Transverse colon (tissue), 4 donors: ENCODE measurements at regions not wholly inside any gene's neighbourhood (a gene's known extent, or its start where the extent isn't known, plus 50 kb on each side); places are given as distances from the start of the nearest gene placed in this dataset.

Source experiments
- DNase-seq: peaks from one replicate; pipeline ENCODE4 v3.0.0-alpha.2; 2019
- H3K27ac ChIP-seq, 4 donors: fragments of 200-600 bp; sonication (generic); 2 replicates each; pipeline ENCODE4 v1.5.1; 2016 to 2018; ENCODE audit warnings: inconsistent platforms in 4 of 4
- H3K27me3 ChIP-seq: fragments of 200-600 bp; sonication (generic); 2 replicates; pipeline ENCODE4 v1.5.1; 2017; ENCODE audit warnings: inconsistent platforms
- H3K36me3 ChIP-seq, 4 donors: fragments of 200-600 bp; sonication (generic); 2 replicates each; pipeline ENCODE4 v1.5.1; 2017 to 2019; ENCODE audit warnings: inconsistent platforms in 4 of 4
- H3K4me1 ChIP-seq, 4 donors: fragments of 200-600 bp; sonication (generic); 2 replicates each; pipeline ENCODE4 v1.5.1; 2017 to 2020; ENCODE audit warnings: inconsistent platforms in 4 of 4
- H3K4me3 ChIP-seq, 4 donors: fragments of 200-600 bp; sonication (generic); 1 replicate in 1 of 4; 2 replicates in 3 of 4; pipeline versions ENCODE4 v1.5.1 to v1.6.1; 2017 to 2019; ENCODE audit warnings: inconsistent platforms in 4 of 4
- H3K9me3 ChIP-seq, 2 donors: fragments of 200-600 bp; sonication (generic); 2 replicates each; pipeline ENCODE4 v1.5.1; 2017 to 2019; ENCODE audit warnings: inconsistent platforms in 2 of 2
- CTCF ChIP-seq, 5 experiments: fragments of 200-600 bp in 3 of 5; fragments of 450-650 bp in 2 of 5; sonication (generic) in 3 of 5; IDR thresholded peaks; 1 replicate in 2 of 5; 2 replicates in 3 of 5; pipeline ENCODE4 v1.5.1; 2016 to 2017; ENCODE audit warnings: antibody characterized with exemption in 5 of 5, inconsistent platforms in 3 of 5, mild to moderate bottlenecking in 2 of 5, moderate library complexity in 1 of 5
- EP300 ChIP-seq: sonication (generic); formaldehyde crosslinking; IDR thresholded peaks from one replicate; pipeline ENCODE4 v1.6.1; 2017; ENCODE audit warnings: antibody characterized with exemption, low read depth
- POLR2A ChIP-seq: fragments of 450-650 bp; IDR thresholded peaks from one replicate; pipeline ENCODE4 v1.6.1; 2016; ENCODE audit warnings: antibody characterized with exemption, mild to moderate bottlenecking, moderate library complexity
- POLR2AphosphoS5 ChIP-seq, 3 donors: sonication (generic); formaldehyde crosslinking; IDR thresholded peaks; one replicate each; pipeline ENCODE4 v1.6.1; 2016; ENCODE audit warnings: antibody characterized with exemption in 3 of 3
- WGBS, 2 donors: methylation state at CpG; one replicate each; pipeline ENCODE4 v1.1.5; 2018; ENCODE audit warnings: low coverage in 1 of 2; 5-methylcytosine and 5-hydroxymethylcytosine counted together
- in situ Hi-C, 4 donors: fragments of 200-750 bp; cut with MboI; loops; one replicate each; pipeline versions ENCODE4 v1.15.0 to v1.15.1; 2017; ENCODE audit warnings: low sequenced_read_pairs in 3 of 4, low pct_ligation_motif_present in 1 of 4, low pct_unique_long_range_greater_than_20kb in 1 of 4
- intact Hi-C: fragments of 100-400 bp; cut with DNase I; formaldehyde crosslinking; loops from one replicate; pipeline ENCODE4 v1.15.1; 2023; ENCODE audit warnings: low total_unique reads

- no peaks in the 10 kb centered on the region for H3K9me3 ChIP-seq
- 79 to 88% methylated on average over 2 of the region's 2 CpGs for WGBS, 2 donors
- no peaks in the 10 kb centered on the region for H3K4me1 ChIP-seq
- H3K36me3 ChIP-seq, result no peaks in the 10 kb centered on the region
- TF ChIP-seq POLR2AphosphoS5 (IDR thresholded peaks at IDR 0.05) (no peak), EP300 (no peak), CTCF (IDR thresholded peaks at IDR 0.05) (no peak), POLR2A (no peak)
- in situ Hi-C loops (no loop called here), intact Hi-C loops (no loop called here)
- DNase-seq, result no peak
- no peak overlapping the region for H3K27ac ChIP-seq
- H3K4me3 ChIP-seq, result no peak overlapping the region
- no peaks in the 10 kb centered on the region for H3K27me3 ChIP-seq
Measured at GRCh38 chr9:86662890-86663468, 284.3 kb downstream of the GAS1 start.

GRCh38 chr9:86660146-86660943 lies 287.0 kb downstream of the GAS1 start:
- intact Hi-C loops, result no loop called here
- TF ChIP-seq POLR2AphosphoS5 (IDR thresholded peaks at IDR 0.05) (no peak), POLR2A (no peak), EP300 (no peak), CTCF (IDR thresholded peaks at IDR 0.05) (no peak)
- DNase-seq, result no peak
- H3K9me3 ChIP-seq, result no peaks in the 10 kb centered on the region
- no peaks in the 10 kb centered on the region for H3K27me3 ChIP-seq
- H3K4me3 ChIP-seq, result no peak overlapping the region
- in situ Hi-C loops, result no loop called here
- no peak overlapping the region for H3K27ac ChIP-seq
- no peaks in the 10 kb centered on the region for H3K36me3 ChIP-seq
- H3K4me1 ChIP-seq, result no peaks in the 10 kb centered on the region
- WGBS, 2 donors, result 57 to 81% methylated on average over 7 of the region's 7 CpGs

- H3K36me3 ChIP-seq, result no peaks in the 10 kb centered on the region
- no peaks in the 10 kb centered on the region for H3K27me3 ChIP-seq
- intact Hi-C loops (no loop called here), in situ Hi-C loops (no loop called here)
- TF ChIP-seq POLR2A (no peak), CTCF (IDR thresholded peaks at IDR 0.05) (no peak), EP300 (no peak), POLR2AphosphoS5 (IDR thresholded peaks at IDR 0.05) (no peak)
- H3K4me3 ChIP-seq, result no peak overlapping the region
- 60 to 71% methylated on average over 3 of the region's 3 CpGs for WGBS, 2 donors
- no peak overlapping the region for H3K27ac ChIP-seq
- H3K9me3 ChIP-seq, result no peaks in the 10 kb centered on the region
- DNase-seq, result no peak
- no peaks in the 10 kb centered on the region for H3K4me1 ChIP-seq
Measured at GRCh38 chr9:86659413-86660046, 287.8 kb downstream of the GAS1 start.

GRCh38 chr9:86655147-86655546 lies 292.2 kb downstream of the GAS1 start:
- Histone ChIP-seq H3K27me3 (no peaks in the 10 kb centered on the region), H3K27ac (no peak overlapping the region), H3K36me3 (no peaks in the 10 kb centered on the region), H3K9me3 (no peaks in the 10 kb centered on the region), H3K4me1 (no peaks in the 10 kb centered on the region), H3K4me3 (no peak overlapping the region)
- no peak for DNase-seq
- in situ Hi-C loops, result no loop called here
- TF ChIP-seq CTCF (IDR thresholded peaks at IDR 0.05) (no peak), EP300 (no peak)
- intact Hi-C loops, result no loop called here
